Activated CD8-positive, alpha-beta T cell treated with anti-CD3 and anti-CD28 coated beads, Interleukin-2, amount 10 ng/mL, durations not matched to agents 7 days and 5 days (primary cell): ENCODE measurements at regions not wholly inside any gene's neighbourhood (a gene's known extent, or its start where the extent isn't known, plus 50 kb on each side); places are given as distances from the start of the nearest gene placed in this dataset.

ENCODE experiments used
- ATAC-seq: fragments of 150-1000 bp; cut with Tn5 transposase; one replicate; pipeline ENCODE4 v1.10.0; 2021; ENCODE audit warnings: moderate library complexity
- CTCF ChIA-PET: fragments of 350-600 bp; sonication (Branson Sonifier 250); formaldehyde crosslinking; loops from one replicate; lab custom pipeline; 2021; ENCODE audit warnings: antibody characterized with exemption; lab: Charles Lee
- POLR2A ChIA-PET: fragments of 350-600 bp; sonication (Branson Sonifier 250); formaldehyde crosslinking; loops from one replicate; lab custom pipeline; 2021; ENCODE audit warnings: antibody characterized with exemption; lab: Charles Lee
- DNase-seq: peaks from one replicate; pipeline ENCODE4 v3.0.0-alpha.2; 2020
- H3K27ac Mint-ChIP-seq: one replicate; pipeline ENCODE4 v1.8.0; 2021; ENCODE audit warnings: mild to moderate bottlenecking, mixed read lengths
- H3K27me3 Mint-ChIP-seq: one replicate; pipeline ENCODE4 v1.8.0; 2021; ENCODE audit warnings: low read depth, mixed read lengths
- H3K36me3 Mint-ChIP-seq: one replicate; pipeline ENCODE4 v1.8.0; 2021; ENCODE audit warnings: low read depth, mixed read lengths
- H3K4me1 Mint-ChIP-seq: one replicate; pipeline ENCODE4 v1.8.0; 2021; ENCODE audit warnings: low read depth, mixed read lengths
- H3K4me3 Mint-ChIP-seq: one replicate; pipeline ENCODE4 v1.8.0; 2021; ENCODE audit warnings: mild to moderate bottlenecking, mixed read lengths
- H3K9me3 Mint-ChIP-seq: one replicate; pipeline ENCODE4 v1.8.0; 2022; ENCODE audit warnings: mixed read lengths; ENCODE audit not compliant: insufficient read depth

DNA sequence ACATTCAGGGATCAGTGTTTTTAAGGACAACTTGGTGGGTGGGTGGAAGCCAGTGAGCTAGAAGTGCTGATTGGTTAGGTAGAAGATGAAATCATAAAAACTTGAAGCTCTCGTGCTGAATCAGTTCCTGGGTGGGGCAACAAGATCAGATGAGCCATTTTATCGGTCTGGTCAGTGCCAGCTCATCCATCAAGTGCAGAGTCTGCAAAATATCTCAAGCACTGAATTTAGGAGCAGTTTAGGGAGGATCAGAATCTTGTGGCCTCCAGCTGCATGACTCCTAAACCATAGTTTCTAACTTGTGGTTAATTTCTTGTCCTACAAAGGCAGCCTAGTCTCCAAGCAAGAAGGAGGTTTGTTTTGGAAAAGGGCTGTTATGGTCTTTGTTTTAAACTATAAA lies 166.4 kb downstream of the FAM170A start:
- no peaks in the 10 kb centered on the region for H3K9me3 Mint-ChIP-seq
- no peak overlapping the region for H3K27ac Mint-ChIP-seq
- POLR2A ChIA-PET, result no interaction called here
- no peaks in the 10 kb centered on the region for H3K27me3 Mint-ChIP-seq
- H3K36me3 Mint-ChIP-seq, result no peaks in the 10 kb centered on the region
- DNase-seq, result no peak
- no peak overlapping the region for H3K4me3 Mint-ChIP-seq
- CTCF ChIA-PET, result no interaction called here
- ATAC-seq, result no peak
- no peaks in the 10 kb centered on the region for H3K4me1 Mint-ChIP-seq

DNA sequence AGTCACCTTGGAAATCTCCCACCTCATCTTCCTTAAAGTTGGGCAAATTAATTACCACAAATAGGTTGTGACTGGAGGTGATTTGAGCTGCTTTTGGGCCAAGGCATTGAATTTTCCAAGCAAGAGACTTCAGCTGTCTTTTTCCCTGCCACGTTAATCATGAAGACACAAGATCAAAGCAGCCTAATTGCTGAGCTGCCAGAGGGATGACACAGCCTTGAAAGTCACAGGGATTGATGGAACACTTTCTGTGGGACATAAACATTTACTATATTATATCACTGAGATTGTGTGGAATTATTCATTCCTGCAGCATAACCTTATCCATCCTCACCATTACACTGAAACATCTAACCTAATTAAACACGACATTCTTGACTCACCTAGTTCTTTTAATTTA lies 172.2 kb downstream of the FAM170A start:
- ChIA-PET POLR2A (no interaction called here), CTCF (no interaction called here)
- no peak overlapping the region for H3K4me3 Mint-ChIP-seq
- no peaks in the 10 kb centered on the region for H3K4me1 Mint-ChIP-seq
- DNase-seq, result no peak
- H3K27me3 Mint-ChIP-seq, result no peaks in the 10 kb centered on the region
- H3K27ac Mint-ChIP-seq, result no peak overlapping the region
- no peaks in the 10 kb centered on the region for H3K36me3 Mint-ChIP-seq
- no peak for ATAC-seq
- no peaks in the 10 kb centered on the region for H3K9me3 Mint-ChIP-seq

DNA sequence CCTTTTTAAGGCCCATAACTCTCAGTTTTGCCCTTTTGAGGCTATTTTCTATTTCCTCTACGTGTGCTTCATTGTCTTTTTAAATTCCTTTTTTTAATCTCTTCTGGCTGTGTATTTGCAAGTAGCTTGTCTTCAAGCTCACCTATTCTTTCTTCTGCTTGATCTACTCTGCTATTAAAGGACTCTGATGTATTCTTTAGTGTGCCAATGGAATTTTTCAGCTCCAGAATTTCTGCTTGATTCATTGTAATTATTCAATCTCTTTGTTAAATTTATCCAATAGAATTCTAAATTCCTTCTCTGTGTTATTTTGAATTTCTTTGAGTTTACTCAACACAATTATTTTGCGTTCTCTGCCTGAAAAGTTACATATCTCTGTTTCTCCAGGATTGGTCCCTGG lies 178.7 kb downstream of the FAM170A start:
- Mint-ChIP-seq H3K27me3 (no peaks in the 10 kb centered on the region), H3K9me3 (no peaks in the 10 kb centered on the region), H3K4me3 (no peak overlapping the region), H3K27ac (no peak overlapping the region), H3K36me3 (no peaks in the 10 kb centered on the region), H3K4me1 (no peaks in the 10 kb centered on the region)
- ChIA-PET POLR2A (no interaction called here), CTCF (no interaction called here)
- DNase-seq (no peak), ATAC-seq (no peak)

DNA sequence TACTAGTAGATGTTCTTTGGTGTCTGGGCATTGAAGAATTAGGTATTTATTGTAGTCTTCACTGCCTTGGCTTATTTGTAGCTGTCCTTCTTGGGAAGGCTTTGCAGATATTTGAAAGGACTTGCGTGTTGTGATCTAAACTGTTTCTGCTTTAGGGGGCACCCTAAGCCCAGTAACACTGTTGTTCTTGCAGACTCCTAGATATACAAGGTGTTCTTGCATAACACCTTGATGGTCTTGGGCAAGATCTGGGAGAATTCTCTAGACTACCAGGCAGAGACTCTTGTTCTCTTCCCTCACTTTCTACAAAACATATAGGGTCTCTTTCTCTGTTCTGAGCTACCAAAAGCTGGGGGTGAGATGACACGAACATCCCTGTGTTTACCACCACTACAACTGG lies 179.1 kb downstream of the FAM170A start:
- Mint-ChIP-seq H3K27ac (no peak overlapping the region), H3K36me3 (no peaks in the 10 kb centered on the region), H3K27me3 (no peaks in the 10 kb centered on the region), H3K4me3 (no peak overlapping the region), H3K9me3 (no peaks in the 10 kb centered on the region), H3K4me1 (no peaks in the 10 kb centered on the region)
- CTCF ChIA-PET, result no interaction called here
- ATAC-seq (no peak), DNase-seq (no peak)
- POLR2A ChIA-PET, result no interaction called here

DNA sequence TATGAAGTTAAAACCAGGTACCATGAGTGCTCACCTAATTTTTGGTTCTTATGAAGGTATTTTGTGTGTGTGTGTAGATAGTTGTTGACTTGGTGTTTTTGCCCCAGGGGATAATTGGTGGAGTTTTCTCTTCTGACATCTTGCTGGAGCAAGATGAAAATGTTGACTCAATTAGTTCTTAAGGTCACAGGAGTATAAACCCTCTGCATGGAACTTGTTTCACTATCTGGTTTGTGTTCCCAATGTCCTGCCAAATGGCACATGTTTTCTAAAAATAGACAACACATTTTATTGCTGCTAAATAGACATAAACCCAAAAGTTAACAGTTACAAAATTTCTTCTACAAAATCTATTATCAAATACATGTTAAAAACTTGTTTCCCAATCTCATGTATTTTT lies 180.9 kb downstream of the FAM170A start:
- Mint-ChIP-seq H3K9me3 (no peaks in the 10 kb centered on the region), H3K27ac (no peak overlapping the region), H3K4me3 (no peak overlapping the region), H3K27me3 (no peaks in the 10 kb centered on the region), H3K4me1 (no peaks in the 10 kb centered on the region), H3K36me3 (no peaks in the 10 kb centered on the region)
- ATAC-seq, result no peak
- no peak for DNase-seq
- ChIA-PET POLR2A (no interaction called here), CTCF (no interaction called here)

DNA sequence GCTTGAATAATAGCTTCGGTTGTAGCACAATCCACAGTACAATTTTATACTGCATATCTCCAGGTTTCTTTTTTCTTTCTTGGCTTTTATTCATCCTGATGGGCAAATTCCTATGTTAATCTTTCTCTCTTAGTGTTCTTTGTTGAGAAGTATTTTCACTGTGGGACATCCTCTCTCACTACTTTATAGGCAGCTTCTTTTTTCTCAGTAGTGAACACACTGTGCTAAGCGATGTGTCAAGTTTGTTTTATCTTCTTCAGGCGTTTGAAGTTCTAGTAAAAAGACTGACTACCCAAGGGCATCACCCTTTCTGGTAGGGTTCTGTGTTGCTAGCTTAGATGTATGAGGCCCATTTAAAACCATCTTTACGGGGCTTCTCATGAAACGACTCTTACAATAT lies 182.1 kb downstream of the FAM170A start:
- no peaks in the 10 kb centered on the region for H3K27me3 Mint-ChIP-seq
- ATAC-seq (no peak), DNase-seq (no peak)
- ChIA-PET CTCF (no interaction called here), POLR2A (no interaction called here)
- no peak overlapping the region for H3K27ac Mint-ChIP-seq
- no peaks in the 10 kb centered on the region for H3K9me3 Mint-ChIP-seq
- no peaks in the 10 kb centered on the region for H3K36me3 Mint-ChIP-seq
- no peak overlapping the region for H3K4me3 Mint-ChIP-seq
- H3K4me1 Mint-ChIP-seq, result no peaks in the 10 kb centered on the region

DNA sequence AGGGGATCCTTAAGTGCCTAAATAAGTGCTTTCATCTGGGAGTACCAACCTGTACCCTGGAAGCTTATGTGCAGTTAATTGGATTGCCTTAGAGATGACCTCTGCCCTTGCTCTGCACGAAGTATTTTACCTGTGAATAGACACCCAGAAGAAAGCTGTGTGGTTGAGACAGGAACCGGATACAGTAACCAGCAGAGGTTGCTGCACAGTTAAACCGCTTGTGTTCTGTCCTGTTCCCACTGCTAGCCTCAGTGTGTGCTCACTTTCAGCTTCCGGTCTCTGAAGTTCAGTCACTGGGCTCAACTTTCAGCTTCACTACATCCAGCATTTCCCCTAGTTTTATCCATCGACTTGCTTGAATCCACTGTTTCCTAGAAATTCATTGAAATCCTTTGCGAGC lies 185.3 kb downstream of the FAM170A start:
- Mint-ChIP-seq H3K4me1 (no peaks in the 10 kb centered on the region), H3K27ac (no peak overlapping the region), H3K4me3 (no peak overlapping the region), H3K27me3 (no peaks in the 10 kb centered on the region), H3K36me3 (no peaks in the 10 kb centered on the region), H3K9me3 (no peaks in the 10 kb centered on the region)
- POLR2A ChIA-PET, result no interaction called here
- DNase-seq, result no peak
- no peak for ATAC-seq
- CTCF ChIA-PET, result no interaction called here

DNA sequence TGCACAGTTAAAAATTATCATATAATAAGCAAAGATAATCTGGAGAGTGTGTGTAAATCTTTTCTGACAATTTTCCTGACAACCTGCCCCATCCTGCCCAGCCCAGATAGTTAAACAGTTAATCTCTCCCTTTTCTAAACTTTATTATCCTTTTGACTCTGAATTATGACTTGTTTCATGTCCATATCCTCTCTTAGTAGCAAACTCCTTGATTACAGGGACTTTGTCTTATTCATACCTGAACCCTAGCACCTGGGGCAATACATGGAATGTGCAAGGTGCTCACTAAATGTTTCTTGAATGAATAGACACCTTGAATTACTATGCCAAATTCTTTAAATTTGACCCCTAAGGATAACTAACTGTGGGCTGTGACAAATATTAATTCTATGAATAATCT lies 186.7 kb downstream of the FAM170A start:
- ATAC-seq (no peak), DNase-seq (no peak)
- Mint-ChIP-seq H3K27me3 (no peaks in the 10 kb centered on the region), H3K4me1 (no peaks in the 10 kb centered on the region), H3K4me3 (no peak overlapping the region), H3K36me3 (no peaks in the 10 kb centered on the region), H3K27ac (no peak overlapping the region), H3K9me3 (no peaks in the 10 kb centered on the region)
- CTCF ChIA-PET, result no interaction called here
- POLR2A ChIA-PET, result no interaction called here

DNA sequence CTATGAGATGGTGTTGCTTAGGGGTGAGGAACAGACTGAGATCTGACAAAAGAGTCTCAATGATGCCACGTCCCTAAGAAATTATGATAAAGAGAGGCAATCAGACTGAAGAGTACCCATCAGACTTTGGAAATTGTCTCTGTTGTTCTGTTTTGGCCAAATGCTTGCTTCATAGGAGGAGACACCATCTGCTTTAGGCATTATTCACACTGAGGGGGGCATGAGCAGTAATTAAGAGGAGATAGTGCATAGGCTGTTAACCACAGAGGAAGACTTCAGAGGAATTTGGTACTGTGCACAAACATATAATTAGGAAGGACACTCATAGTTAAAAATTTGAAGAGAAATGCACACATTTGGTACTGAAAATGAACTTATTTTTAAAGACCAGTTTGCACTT lies 190.7 kb downstream of the FAM170A start:
- POLR2A ChIA-PET, result no interaction called here
- Mint-ChIP-seq H3K36me3 (no peaks in the 10 kb centered on the region), H3K4me1 (no peaks in the 10 kb centered on the region), H3K27ac (no peak overlapping the region), H3K9me3 (no peaks in the 10 kb centered on the region), H3K27me3 (no peaks in the 10 kb centered on the region), H3K4me3 (no peak overlapping the region)
- no peak for DNase-seq
- no peak for ATAC-seq
- CTCF ChIA-PET, result no interaction called here

DNA sequence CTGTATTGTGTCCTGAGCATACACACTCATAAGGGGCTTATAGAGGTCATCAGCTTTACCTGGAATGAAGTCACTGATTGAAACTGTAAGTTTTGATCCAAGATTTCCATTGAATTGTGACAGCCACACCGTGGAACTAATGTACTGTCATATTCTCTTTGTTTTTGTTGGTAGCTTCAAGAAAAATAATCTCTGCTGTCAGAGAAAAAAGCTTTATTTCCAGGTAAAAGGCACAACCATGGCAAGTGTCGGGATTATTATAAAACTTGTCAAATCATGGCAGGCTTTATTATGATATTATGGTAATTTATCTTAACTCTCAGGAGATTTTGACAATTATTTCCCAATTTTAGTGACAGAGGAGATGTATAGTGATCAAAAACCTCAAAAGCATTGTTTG lies 191.2 kb downstream of the FAM170A start:
- DNase-seq (no peak), ATAC-seq (no peak)
- no peak overlapping the region for H3K4me3 Mint-ChIP-seq
- H3K27ac Mint-ChIP-seq, result no peak overlapping the region
- H3K36me3 Mint-ChIP-seq, result no peaks in the 10 kb centered on the region
- H3K27me3 Mint-ChIP-seq, result no peaks in the 10 kb centered on the region
- ChIA-PET CTCF (no interaction called here), POLR2A (no interaction called here)
- no peaks in the 10 kb centered on the region for H3K9me3 Mint-ChIP-seq
- no peaks in the 10 kb centered on the region for H3K4me1 Mint-ChIP-seq

DNA sequence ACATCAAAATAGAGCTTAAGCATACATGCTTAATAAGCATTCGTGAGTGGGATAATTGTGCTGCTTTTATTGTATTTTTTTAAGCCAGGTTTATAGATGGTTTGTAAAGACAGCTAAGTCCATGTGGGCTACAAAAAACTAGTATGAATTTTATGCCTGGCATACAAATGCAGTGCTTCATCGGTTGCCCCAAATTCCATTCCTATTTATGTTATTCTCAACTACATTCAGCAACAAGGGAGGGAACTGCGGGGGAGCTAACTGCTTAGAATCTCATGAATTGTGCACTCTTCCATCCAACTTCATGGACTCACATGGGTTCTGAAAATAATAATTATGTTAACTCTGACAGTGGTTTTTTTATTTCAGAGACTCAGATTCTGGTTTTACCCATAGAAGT lies 199.2 kb downstream of the FAM170A start:
- Mint-ChIP-seq H3K27me3 (no peaks in the 10 kb centered on the region), H3K36me3 (no peaks in the 10 kb centered on the region), H3K9me3 (no peaks in the 10 kb centered on the region), H3K27ac (no peak overlapping the region), H3K4me3 (no peak overlapping the region), H3K4me1 (no peaks in the 10 kb centered on the region)
- DNase-seq, result no peak
- ATAC-seq, result no peak
- CTCF ChIA-PET, result interaction anchor here (0.7 kb wide), 1 partner anchor 629 kb away, joined by 3 read pairs; no protein-coding TSS in a partner anchor
- POLR2A ChIA-PET, result no interaction called here

DNA sequence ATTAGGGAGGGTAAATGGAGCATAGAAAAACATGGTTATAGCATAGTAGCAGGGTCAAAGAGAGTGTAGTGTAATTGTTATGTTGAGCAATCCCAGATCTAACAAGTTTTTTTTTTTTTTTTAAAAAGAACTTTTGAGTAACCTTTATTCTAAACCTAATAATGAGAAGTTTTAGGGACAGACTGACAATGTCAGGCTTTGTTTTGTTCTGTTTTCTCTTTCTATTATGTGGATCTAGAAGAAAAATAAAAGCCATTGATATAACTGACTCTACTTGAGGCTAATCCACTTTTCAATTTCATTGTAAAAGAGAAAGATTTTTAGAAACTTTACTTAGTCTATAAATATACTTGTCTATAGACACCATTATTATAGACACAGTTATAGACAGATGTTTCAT lies 200.0 kb downstream of the FAM170A start:
- DNase-seq (no peak), ATAC-seq (no peak)
- no peaks in the 10 kb centered on the region for H3K4me1 Mint-ChIP-seq
- no peak overlapping the region for H3K27ac Mint-ChIP-seq
- H3K36me3 Mint-ChIP-seq, result no peaks in the 10 kb centered on the region
- no peak overlapping the region for H3K4me3 Mint-ChIP-seq
- ChIA-PET CTCF (no interaction called here), POLR2A (no interaction called here)
- H3K27me3 Mint-ChIP-seq, result no peaks in the 10 kb centered on the region
- H3K9me3 Mint-ChIP-seq, result no peaks in the 10 kb centered on the region

DNA sequence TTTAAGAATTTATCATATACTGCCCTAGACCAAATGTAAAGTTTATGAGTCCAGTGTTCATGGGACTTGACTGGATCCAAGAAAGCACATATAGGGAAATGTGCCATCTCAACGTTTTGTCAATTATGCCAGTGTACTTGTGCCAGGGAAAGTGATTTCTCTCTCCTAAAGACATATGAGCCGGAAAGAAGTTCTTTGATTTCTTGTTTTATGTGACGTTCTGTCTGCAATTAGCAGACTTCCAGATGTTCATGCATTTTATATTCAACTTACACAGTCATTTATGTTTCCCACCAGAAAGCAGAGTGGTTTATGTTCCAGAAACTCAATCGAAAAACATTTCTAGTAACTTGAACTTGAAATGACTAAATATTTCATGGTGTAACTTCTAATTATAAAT lies 203.8 kb downstream of the FAM170A start:
- CTCF ChIA-PET, result no interaction called here
- H3K4me1 Mint-ChIP-seq, result no peaks in the 10 kb centered on the region
- no peak overlapping the region for H3K27ac Mint-ChIP-seq
- DNase-seq (no peak), ATAC-seq (no peak)
- no peak overlapping the region for H3K4me3 Mint-ChIP-seq
- H3K27me3 Mint-ChIP-seq, result no peaks in the 10 kb centered on the region
- H3K36me3 Mint-ChIP-seq, result no peaks in the 10 kb centered on the region
- no peaks in the 10 kb centered on the region for H3K9me3 Mint-ChIP-seq
- POLR2A ChIA-PET, result no interaction called here
